PC-9 (cell line): ENCODE measurements at regions not wholly inside any gene's neighbourhood (a gene's known extent, or its start where the extent isn't known, plus 50 kb on each side); places are given as distances from the start of the nearest gene placed in this dataset.

ENCODE experiments used
- BruUV-seq: library from RNA; stranded (reverse); fragments of 400-500 nt; replicated peaks from 2 replicates; lab custom pipeline; 2021; lab: Mats Ljungman, UMichigan
- CTCF ChIA-PET: fragments of 300-600 bp; sonication (Branson Sonifier 250); formaldehyde crosslinking; loops from one replicate; lab custom pipeline; 2022; ENCODE audit warnings: antibody characterized with exemption; lab: Charles Lee
- POLR2A ChIA-PET: fragments of 300-600 bp; sonication (Branson Sonifier 250); formaldehyde crosslinking; loops from one replicate; lab custom pipeline; 2022; ENCODE audit warnings: antibody characterized with exemption; ENCODE audit not compliant: unreplicated experiment; lab: Charles Lee
- DNase-seq, 2 experiments: peaks; one replicate each; pipeline versions ENCODE4 v3.0.0 to v3.0.0-alpha.2; 2015 to 2022; ENCODE audit warnings: mixed read lengths in 1 of 2
- H2AFZ ChIP-seq: fragments of 200-600 bp; sonication (generic); 2 replicates; pipeline ENCODE4 v1.8.1; 2017; ENCODE audit warnings: antibody characterized with exemption
- H3F3A ChIP-seq: fragments of 200-600 bp; sonication (generic); 2 replicates; pipeline ENCODE4 v1.8.1; 2017; ENCODE audit warnings: antibody characterized with exemption, mild to moderate bottlenecking, low read depth; ENCODE audit not compliant: insufficient read depth
- H3K27ac ChIP-seq: fragments of 200-600 bp; sonication (generic); 2 replicates; pipeline ENCODE4 v1.6.1; 2016; ENCODE audit warnings: mixed run types
- H3K27me3 ChIP-seq: fragments of 200-600 bp; sonication (generic); 2 replicates; pipeline ENCODE4 v1.6.1; 2016; ENCODE audit warnings: low read depth, mixed run types; ENCODE audit not compliant: insufficient read depth
- H3K36me3 ChIP-seq: fragments of 200-600 bp; sonication (generic); 2 replicates; pipeline ENCODE4 v1.6.1; 2016; ENCODE audit warnings: low read depth, mixed run types
- H3K4me1 ChIP-seq: fragments of 200-600 bp; sonication (generic); replicated peaks from 2 replicates; pipeline ENCODE4 v1.6.1; 2016; ENCODE audit warnings: mixed run types; ENCODE audit not compliant: insufficient read depth
- H3K4me2 ChIP-seq: fragments of 200-600 bp; sonication (generic); 2 replicates; pipeline ENCODE4 v1.6.1; 2017; ENCODE audit warnings: mixed run types
- H3K4me3 ChIP-seq: fragments of 200-600 bp; sonication (generic); 2 replicates; pipeline ENCODE4 v1.6.1; 2016; ENCODE audit warnings: mixed run types
- H3K79me2 ChIP-seq: fragments of 200-600 bp; sonication (generic); 2 replicates; pipeline ENCODE4 v1.6.1; 2017; ENCODE audit warnings: low read depth, mixed run types
- H3K9me2 ChIP-seq: fragments of 200-600 bp; sonication (generic); 2 replicates; pipeline ENCODE4 v1.8.1; 2017; ENCODE audit warnings: mild to moderate bottlenecking; ENCODE audit not compliant: insufficient read depth
- H3K9me3 ChIP-seq: fragments of 200-600 bp; sonication (generic); 2 replicates; pipeline ENCODE4 v1.8.1; 2016; ENCODE audit warnings: low read depth; ENCODE audit not compliant: insufficient read depth
- H4K20me1 ChIP-seq: fragments of 200-600 bp; sonication (generic); 2 replicates; pipeline ENCODE4 v1.8.1; 2017; ENCODE audit not compliant: insufficient read depth
- EZH2 ChIP-seq: fragments of 200-600 bp; sonication (generic); IDR thresholded peaks from 2 replicates; pipeline ENCODE4 v1.8.0; 2017; ENCODE audit warnings: antibody characterized with exemption, low read depth
- intact Hi-C: fragments of 100-400 bp; cut with micrococcal nuclease; formaldehyde crosslinking; loops from one replicate; pipeline ENCODE4 v1.10.0; 2022; ENCODE audit not compliant: unreplicated experiment
- TF ChIP-seq, protein P1 (sequence below): fragments of 200-600 bp; sonication (generic); conservative IDR thresholded peaks from 2 replicates; pipeline ENCODE4 v1.6.1; 2017; ENCODE audit warnings: mixed run types, antibody characterized with exemption, mild to moderate bottlenecking, moderate library complexity

DNA sequence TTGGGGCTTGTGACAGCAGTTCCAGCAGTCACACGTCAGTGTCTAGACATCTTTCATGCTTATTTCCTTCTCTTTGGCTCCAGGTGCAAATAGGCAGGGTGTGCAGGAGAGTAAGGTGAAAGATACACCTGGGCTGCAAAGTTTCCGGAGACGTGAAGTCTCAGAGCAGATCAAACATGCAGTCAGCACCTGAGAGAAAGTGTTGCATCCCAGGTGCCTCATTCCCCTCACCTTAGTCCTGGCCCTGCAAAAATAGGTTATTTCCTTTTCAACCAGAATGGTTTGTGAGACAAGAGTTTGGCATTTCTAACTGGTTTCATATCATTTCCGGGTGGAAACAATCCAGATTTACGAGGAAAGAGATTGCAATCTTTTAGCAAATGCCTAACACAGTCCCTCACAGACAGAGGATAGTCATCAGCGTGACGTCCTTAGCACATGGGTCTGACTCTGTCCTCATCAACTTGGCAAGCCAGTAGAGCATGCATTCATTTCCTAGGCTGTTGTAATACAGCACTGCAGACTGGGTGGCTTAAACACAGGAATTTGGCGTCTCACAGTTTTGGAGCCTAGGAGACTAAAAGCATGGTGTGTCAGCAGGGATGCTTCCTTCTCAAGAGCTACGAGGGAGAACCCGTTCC is 58.2 kb upstream of the ARRDC4 start:
- no TSS peak for BruUV-seq
- peak in 1 of 2 experiments; percentile 58 for DNase-seq
- H3K36me3 ChIP-seq, result no peaks in the 10 kb centered on the region
- no peak overlapping the region for H2AFZ ChIP-seq
- H4K20me1 ChIP-seq, result no peaks in the 10 kb centered on the region
- H3K79me2 ChIP-seq, result no peaks in the 10 kb centered on the region
- TF ChIP-seq EZH2, result no peak
- TF ChIP-seq, protein P1, sequence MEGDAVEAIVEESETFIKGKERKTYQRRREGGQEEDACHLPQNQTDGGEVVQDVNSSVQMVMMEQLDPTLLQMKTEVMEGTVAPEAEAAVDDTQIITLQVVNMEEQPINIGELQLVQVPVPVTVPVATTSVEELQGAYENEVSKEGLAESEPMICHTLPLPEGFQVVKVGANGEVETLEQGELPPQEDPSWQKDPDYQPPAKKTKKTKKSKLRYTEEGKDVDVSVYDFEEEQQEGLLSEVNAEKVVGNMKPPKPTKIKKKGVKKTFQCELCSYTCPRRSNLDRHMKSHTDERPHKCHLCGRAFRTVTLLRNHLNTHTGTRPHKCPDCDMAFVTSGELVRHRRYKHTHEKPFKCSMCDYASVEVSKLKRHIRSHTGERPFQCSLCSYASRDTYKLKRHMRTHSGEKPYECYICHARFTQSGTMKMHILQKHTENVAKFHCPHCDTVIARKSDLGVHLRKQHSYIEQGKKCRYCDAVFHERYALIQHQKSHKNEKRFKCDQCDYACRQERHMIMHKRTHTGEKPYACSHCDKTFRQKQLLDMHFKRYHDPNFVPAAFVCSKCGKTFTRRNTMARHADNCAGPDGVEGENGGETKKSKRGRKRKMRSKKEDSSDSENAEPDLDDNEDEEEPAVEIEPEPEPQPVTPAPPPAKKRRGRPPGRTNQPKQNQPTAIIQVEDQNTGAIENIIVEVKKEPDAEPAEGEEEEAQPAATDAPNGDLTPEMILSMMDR, result no peak
- no peaks in the 10 kb centered on the region for H3K9me2 ChIP-seq
- H3K9me3 ChIP-seq, result no peaks in the 10 kb centered on the region
- CTCF ChIA-PET, result no interaction called here
- no peak overlapping the region for H3K4me3 ChIP-seq
- no peak overlapping the region for H3K27ac ChIP-seq
- intact Hi-C loops, result no loop called here
- no peaks in the 10 kb centered on the region for H3F3A ChIP-seq
- no peak overlapping the region for H3K4me2 ChIP-seq
- no peaks in the 10 kb centered on the region for H3K4me1 ChIP-seq
- H3K27me3 ChIP-seq, result peaks cover 65% of the 10 kb centered on the region
- POLR2A ChIA-PET, result no interaction called here

DNA sequence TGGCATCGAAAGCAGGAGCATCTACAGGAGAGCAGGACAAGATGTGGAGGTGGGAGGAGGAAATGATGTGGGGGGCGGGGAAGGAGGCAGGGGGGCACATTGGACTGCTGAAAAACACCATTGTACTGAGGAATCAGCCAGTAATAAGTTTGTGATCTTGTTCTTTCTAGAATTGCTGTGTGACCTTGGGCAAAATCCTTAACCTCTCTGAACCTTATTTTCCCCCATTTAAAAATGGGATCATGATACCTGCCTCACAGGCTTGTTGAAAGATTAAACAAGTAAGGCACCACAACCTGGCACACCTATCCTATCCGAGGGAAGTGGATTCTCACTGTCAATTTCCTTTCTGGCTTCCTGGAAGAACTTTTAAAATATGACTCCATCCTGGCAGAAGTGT is 56.9 kb upstream of the ARRDC4 start:
- H2AFZ ChIP-seq, result no peak overlapping the region
- POLR2A ChIA-PET, result no interaction called here
- intact Hi-C loops, result no loop called here

DNA sequence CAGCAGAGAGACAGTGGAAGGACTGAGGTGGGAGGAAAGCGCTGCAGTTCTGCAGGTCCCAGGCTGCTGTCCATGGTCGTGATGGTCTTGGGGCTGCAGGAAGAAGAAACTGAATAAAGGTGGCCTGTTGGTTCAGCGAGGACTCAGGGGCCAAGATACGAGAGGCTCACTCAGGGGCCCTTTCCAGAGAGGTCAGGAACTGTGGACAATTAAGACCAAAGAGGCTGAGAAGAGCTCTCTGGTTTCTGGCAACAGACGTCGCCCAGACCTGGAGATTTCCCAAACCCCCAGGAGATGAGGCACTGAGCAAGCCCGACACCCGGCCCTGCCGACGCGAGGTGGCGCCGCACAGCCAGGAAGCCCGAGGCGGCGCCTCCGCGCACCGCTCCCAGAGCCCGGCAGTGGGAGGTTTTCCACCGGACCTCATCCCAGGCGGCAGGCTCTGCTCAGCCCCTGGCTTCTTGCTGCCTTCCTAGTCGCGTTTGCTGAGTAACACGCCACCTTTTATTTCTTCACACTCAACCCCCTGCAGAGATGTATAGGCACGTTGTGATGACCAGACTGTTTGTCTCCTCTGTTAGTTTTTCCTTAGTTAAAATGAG is 56.4 kb upstream of the ARRDC4 start:
- Histone ChIP-seq H3K4me2 (0 out of 2 replicates have a peak overlapping the region, but pooled peaks have one; percentile 10), H3K36me3 (no peaks in the 10 kb centered on the region), H3K27ac (no peak overlapping the region), H3K9me2 (no peaks in the 10 kb centered on the region), H3K9me3 (no peaks in the 10 kb centered on the region), H3K4me1 (no peaks in the 10 kb centered on the region), H4K20me1 (no peaks in the 10 kb centered on the region), H3K4me3 (no peak overlapping the region), H3K27me3 (peaks cover 63% of the 10 kb centered on the region), H3F3A (no peaks in the 10 kb centered on the region), H3K79me2 (no peaks in the 10 kb centered on the region), H2AFZ (no peak overlapping the region)
- intact Hi-C loops, result loop anchor here (1.0 kb wide), 1 partner anchor 274 kb away; no protein-coding TSS in a partner anchor
- CTCF ChIA-PET, result no interaction called here
- POLR2A ChIA-PET, result no interaction called here
- peak; percentile 37 to 56 for DNase-seq
- TF ChIP-seq, protein P1, result peak; percentile 63
- TF ChIP-seq EZH2, result no peak
- BruUV-seq, result no TSS peak

More for the DNA sequence above, 56.9 kb upstream of the ARRDC4 start:
- BruUV-seq, result no TSS peak
- H3K79me2 ChIP-seq, result no peaks in the 10 kb centered on the region
- H3K4me2 ChIP-seq, result no peak overlapping the region
- no peaks in the 10 kb centered on the region for H3F3A ChIP-seq
- no peak for DNase-seq
- H3K9me3 ChIP-seq, result no peaks in the 10 kb centered on the region
- CTCF ChIA-PET, result no interaction called here
- no peaks in the 10 kb centered on the region for H4K20me1 ChIP-seq
- H3K27me3 ChIP-seq, result peaks cover 68% of the 10 kb centered on the region
- H3K4me1 ChIP-seq, result no peaks in the 10 kb centered on the region
- no peak overlapping the region for H3K27ac ChIP-seq
- TF ChIP-seq, protein P1, result no peak
- no peak for TF ChIP-seq EZH2
- no peaks in the 10 kb centered on the region for H3K36me3 ChIP-seq
- H3K9me2 ChIP-seq, result no peaks in the 10 kb centered on the region
- no peak overlapping the region for H3K4me3 ChIP-seq
